Activated CD4-positive, alpha-beta T cell treated with anti-CD3 and anti-CD28 coated beads, Interleukin-2, amount 50 U/mL, for 4 hours (primary cell): ENCODE measurements at regions not wholly inside any gene's neighbourhood (a gene's known extent, or its start where the extent isn't known, plus 50 kb on each side); places are given as distances from the start of the nearest gene placed in this dataset.

Source experiments
- DNase-seq, 2 experiments: peaks; one replicate each; pipeline ENCODE4 v3.0.0-alpha.2; 2020

DNA sequence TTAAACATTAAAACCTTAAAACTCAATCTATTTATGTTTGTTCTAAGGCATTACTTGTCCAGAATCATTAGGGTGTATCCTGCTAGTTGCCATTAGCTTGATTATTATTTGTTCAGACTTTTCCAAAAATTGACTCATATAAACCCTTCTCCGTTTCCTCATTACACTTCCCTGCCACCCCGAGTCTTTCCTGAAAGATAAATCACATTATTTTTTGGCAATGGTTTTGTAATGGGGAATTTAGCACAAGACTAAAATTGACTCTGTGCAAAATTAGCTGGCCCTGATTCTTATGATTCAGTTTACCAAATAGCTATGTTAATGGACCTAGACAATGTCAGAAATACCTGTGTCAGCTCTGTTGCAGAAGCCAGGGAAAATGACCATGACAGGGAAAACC is 112.2 kb upstream of the NT5C1B start:
- DNase-seq: no peak

DNA sequence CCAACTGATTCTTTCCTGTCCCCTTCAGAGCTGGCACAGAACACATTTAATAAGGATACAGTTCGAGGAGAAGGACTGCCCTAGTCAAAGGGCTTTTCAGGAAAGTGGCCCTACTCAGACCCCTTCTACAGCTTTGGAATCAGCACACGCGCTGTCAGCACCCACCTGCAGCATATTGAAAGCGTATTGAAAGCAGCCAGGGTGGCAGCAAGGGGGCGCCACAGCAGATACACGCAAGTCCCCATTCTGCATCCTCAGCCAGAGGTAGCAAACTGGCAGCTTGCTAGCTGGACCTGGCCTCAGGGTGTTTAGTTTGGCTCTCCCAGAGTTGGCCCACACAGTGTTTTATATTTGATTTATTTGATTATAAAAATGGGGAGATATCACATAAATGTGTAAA is 101.0 kb upstream of the NT5C1B start:
- no peak for DNase-seq

DNA sequence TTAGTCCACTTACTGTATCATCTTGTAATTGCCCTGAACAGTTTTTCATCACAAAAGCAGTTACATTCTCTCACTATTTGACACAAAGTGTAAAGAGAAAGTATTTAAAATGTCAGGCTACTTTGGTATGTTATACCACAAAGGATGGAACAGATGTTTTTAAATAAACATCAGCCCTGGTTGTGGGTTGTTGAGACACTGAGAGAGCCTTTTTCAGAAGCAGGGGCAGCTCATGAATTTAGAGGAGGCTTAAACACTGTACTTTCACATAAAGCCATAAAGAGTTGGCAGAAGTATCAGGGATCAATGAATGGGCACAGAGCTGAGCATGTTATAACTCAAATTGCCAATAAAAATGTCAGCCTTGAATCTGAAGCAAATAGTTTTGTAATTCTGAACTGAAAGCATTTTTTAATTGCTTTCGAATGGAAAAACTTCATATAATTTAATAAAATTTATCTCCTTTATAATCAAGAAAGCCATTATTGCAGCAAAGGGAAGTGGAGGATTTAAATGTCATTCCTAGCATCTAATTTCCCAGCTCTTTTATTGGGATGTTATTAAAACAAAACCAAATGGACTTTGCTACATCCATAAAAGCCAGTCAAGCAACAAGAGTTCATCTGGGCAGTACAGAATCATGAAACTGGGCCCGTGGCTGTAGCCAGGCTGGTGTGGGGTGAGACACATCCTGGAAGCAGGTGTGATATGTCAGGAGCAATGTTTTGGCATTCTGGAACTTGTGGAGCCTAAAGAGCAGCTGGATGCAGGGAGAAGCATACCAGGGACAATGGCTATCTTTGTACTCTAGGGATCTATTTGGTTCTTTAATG is 95.1 kb upstream of the NT5C1B start:
- no peak for DNase-seq

DNA sequence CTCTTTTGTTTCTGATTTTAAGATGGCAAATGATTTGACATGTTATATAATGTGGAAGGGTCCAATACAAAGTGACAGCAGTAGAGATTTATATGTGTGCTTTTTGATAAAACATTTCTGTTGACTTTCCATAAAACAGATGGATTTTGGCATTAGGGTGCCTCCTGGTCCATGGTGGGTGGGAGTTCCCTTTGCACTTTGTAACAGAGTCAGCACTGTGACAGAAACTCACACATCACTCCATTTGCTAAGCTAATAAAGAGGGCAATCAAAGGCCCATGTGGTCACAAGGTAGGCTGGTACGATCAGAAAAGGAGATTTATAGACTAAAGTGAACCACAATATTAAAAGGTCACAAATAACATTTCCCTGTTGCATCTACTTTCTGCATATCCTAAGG is 93.3 kb upstream of the NT5C1B start:
- DNase-seq: no peak

DNA sequence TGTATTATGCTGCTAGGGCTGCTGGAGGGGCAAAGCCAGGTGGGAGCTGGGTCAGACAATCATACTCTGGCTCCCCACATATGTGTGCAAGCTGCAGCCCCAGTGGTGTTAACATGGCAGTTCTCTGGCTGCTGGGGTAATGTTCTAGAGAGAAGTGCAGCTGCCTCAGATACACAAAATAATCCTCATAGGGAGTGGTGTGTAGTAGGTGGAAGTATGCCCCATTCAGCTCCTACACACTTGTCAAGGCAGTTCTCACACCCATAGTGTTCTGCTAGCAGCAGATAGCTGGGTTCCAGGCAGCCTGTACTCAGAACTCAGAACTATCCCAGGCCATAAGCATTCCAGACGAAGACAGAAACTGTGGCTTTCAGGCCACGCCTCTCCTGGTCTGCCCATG is 87.9 kb upstream of the NT5C1B start:
- no peak for DNase-seq

DNA sequence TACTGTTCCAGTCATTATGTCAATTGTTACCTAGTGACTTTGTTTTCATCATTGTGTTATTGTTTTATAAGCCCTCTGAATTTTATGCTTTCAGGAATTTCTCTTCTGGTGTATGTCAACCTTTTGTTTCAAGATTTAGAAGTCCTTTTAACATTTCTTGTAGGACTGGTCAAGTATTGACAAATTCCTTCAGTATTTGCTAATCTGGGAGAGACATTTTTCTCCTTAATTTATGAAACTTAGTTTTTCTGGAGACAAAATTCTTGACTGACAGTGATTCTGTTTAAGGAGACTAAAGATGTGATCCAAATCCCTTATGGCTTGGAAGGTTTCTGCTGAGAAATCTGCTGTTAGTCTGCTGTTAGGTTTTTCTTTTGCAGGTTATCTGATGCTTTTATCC is 84.9 kb upstream of the NT5C1B start:
- no peak for DNase-seq

DNA sequence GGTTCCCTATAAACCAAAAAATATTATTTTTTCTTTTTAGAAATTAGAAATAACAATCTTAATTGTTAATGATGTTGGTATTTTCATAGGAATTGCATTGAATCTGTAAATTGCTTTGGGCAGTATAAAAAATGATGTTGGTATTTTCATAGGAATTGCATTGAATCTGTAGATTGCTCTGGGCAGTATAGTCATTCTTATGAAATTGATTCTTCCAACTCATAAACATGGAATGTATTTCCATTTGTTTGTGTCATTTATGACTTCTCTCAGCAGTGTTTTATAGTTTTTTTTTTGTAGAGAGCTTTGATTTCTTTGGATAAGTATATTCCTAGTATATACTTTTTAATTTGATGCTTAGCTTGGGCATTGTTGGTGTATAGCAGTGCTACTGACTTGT is 82.0 kb upstream of the NT5C1B start:
- no peak for DNase-seq

DNA sequence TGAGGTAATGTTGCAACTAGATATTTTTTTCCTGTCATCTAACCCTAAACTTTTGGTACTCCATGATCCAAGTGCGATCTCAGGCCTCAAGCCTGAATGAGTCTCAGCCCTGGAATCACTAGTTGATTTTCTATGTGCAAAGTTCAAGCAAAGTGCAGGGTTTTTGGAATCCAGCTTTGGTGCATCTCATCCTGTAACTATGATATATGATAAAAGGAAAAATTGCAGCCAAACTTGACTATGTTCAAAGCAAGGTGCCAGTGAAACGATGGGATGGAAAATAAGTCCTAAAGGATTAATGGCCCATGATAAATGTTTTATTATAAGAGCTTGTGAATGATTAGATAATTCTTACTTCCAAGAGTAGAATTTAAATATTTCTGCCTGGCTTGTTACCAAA is 78.9 kb upstream of the NT5C1B start:
- no peak for DNase-seq

DNA sequence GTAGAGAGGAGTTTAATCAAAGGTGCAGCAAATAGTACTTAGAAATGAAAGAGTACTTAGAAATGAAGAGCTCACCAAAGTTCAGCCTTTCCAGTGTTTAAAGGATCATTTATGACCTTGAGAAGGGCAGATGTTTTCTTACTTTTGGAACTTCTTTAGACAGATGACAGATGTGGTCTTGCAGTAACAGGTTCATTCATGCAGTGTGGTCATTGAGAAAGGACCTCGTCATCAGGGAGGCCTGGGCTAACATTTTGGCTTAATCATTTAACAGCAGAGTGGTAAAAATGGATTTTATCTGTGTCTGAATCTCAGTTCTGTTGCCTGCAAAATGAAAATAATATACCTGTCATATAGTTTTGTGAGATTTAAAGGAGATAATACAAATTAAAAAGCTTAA is 75.1 kb upstream of the NT5C1B start:
- no peak for DNase-seq

DNA sequence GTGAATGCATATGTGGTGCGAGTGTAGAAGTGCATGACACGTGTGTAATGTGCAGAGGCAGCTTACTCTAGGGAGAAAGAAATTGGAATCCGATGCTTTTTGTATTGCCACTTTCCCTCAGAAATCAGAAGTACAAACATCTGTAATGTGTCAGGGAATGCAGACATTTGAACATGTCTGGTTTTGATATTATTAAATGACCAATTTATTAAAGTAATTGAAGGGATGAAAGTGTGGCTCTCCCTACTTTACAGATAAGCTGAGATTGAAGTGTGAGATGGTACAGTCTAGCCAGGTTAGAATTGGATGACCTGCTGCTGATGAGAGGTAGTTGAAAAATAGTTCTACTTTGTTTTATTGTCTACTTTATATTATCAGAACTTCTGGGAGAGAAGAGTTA is 74.5 kb upstream of the NT5C1B start:
- no peak for DNase-seq

DNA sequence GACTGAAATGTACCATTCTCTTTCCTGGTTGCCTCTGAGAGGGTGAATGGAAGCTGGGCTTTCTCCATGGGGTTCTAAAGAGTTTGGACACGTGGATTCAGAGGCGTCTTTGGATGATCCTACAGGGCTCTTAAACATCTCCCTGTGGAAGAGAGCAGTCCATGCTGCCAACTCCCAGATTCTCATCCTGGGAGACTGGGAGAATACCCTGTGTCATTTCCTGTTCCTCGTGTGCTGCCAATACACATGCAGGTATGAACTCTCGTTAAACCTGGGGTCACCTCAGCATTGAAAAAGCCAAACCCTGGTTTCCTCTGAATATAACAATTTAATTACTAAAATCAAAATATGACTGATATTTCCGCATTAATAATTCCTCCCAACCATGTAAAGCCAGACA is 73.3 kb upstream of the NT5C1B start:
- no peak for DNase-seq

DNA sequence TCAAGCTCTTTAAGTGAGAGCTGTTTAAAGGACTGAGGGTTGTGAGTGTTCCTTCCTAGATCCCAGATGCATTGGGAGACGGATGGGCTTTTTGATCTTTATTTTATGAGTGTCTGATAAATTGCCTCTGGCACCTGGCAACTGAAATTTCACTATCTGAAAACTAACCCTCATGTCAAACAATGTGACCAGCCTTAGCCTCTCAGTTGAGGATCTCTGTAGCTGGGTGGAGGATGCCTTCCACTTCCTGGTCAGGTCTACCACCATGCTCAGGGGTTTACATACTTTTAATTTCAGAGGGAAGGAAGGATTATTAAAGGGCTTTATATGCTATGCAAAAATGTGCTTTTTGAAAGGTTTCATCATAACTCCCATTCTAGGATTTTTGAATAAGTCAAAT is 70.5 kb upstream of the NT5C1B start:
- DNase-seq: no peak

DNA sequence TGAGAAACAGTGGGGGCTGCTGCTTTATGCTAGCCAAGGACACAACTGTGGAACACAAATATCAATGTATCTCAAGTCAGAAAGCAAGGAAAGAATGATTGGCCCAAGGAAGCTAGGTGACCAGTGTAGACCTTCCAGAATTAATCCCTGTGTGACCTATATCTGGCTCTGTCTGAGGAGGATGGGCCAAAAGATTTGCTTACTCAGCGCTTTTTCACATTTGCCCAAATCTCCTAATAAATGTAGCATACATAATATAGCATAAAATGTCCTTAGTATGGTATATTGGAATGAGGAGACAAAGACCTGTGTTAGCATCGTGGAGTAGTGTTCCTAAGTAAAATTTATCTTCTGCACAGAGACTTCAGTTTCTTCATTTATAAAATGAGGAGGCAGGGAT is 66.7 kb upstream of the NT5C1B start:
- no peak for DNase-seq

DNA sequence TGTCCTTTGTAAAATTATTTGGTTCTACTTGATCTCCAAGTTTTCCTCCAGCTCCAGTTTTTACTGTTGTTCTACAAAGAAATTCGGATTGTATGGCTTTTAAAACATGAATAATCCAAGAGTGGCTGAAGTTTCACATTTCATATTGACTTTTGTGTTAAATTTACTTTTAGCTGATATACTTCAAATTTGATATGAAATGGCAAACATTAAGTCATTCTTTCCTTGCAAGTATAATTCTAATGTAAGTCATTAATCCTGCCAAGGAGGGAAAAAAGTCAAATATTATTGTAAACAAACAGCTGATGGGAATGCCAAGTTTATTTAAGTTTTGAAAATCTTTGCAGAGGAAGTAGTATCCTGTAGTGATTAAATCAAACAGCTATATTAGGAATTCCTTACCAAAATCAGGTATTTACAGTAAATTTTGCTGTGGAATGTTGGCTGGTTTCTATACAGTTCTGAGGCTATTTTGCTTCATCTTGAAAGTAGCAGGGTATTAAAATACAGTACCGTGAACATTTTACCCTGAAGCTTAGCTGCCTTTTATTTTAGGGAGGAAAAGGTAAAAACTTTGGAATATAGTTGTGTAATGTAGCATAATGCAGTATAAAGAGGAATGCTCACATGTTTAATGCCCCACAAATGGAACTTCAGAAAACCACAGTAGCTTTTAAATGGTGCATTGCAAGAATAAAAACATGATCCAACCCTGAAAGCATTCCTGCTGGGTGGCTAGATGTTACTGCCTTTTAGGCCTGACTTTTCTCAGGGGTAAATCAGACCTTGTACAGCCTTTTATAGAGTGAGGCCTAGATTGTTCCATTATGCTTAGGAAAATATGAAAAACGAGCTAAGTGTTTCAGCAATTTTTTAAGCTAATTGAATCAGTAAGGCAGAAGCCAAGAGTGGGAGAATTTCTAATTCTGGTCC is 62.7 kb upstream of the NT5C1B start:
- DNase-seq: no peak

DNA sequence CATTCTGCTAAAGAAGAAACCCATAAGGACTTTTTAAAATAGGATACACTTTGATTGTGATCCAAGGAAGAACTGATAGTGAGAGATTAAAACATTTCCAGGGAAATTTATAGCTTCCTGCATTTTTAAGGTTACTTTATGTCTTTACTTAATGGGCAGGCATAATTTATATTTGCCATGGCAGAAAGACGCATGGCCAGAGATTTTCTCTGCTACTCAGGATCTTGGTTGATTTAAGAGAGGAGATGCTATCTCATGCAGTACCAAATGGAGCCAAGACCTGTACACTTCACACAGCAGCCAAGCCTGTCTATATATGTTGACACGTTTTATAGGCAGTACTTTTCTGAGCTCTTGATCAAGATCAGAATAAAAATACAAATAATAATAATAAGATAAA is 60.9 kb upstream of the NT5C1B start:
- DNase-seq: no peak

DNA sequence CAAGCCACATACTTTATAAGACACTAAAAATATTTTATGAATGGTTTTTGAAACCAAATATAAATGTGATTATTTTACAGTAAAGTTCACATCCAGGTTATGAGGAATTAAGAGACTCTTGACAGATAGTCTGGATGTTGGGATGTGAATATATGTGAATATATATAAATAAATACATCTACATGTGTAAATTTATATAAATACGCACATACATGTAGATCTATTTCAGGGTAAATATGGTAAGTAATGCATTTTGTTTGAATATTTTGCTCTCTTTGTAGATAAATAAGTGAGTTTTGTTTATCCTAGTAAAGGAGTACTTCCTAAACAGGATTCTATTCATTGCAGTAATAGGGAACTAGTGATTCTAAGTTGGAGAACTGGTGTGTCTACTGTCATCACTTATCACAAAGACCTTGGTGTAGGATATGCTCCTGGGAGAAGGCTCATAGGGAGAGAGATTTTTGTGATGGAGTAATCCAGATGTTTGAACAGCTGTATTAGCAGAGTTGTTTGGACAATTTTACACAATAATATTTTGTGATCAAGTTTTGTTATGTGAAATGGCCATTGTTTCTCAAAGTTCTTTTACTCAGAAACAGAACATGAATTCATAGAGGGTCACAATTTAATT is 60.2 kb upstream of the NT5C1B start:
- DNase-seq: no peak

DNA sequence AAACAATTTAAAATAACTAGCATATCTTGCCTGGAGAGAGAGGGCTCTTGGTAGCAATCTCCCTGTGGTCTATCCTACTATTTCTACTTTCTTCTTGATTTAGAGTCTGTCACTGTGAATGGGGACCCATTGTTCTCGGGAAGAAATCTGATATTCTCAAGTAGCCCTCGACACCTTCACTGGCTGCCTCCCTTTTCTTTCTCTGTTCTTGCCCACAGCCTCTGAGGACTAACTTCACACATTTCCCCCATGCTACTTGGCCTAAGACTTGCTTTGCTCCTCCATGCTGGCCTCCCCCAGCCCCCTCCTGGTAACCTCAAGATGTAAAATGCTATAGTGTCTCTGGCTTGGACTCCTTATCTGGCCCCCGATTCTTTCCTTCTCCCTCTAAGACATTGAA is 58.8 kb upstream of the NT5C1B start:
- DNase-seq: no peak

DNA sequence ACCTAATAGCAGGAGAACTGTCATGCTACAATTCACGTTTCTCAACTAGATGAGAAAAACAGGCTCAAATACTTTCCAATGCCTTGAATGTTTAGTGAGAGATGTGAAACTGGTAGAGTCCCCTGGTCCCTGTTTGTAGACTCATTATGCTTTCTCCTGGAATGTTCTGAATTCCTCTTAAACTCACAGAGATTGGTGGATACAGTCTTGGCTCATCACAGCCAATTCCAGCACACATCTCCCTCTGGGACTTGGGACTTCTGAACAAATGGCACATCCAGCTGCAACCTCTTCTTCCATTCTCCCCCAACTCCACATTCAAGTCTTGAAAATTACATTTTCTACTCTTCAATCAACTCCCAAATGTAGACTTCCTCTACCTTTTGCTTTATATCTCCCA is 58.4 kb upstream of the NT5C1B start:
- DNase-seq: no peak

DNA sequence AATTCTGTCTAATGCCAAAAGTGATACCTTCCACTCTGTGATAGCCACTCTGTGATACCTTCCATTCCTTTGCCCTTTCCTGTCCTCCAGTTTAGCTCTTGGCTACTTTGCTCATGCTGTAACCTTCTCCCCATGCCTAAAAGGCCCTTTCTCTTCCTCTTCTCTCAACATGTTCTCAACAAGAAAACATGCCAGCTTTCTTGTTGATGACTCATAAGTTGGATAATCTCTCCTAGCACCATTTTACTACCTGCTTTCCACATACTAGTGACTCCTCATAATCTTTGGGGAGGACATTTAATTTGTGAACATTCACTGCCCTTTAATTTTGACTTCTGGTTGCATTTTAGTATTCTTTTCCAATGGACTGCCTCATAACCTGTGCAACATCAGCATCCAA is 55.9 kb upstream of the NT5C1B start:
- DNase-seq: no peak

DNA sequence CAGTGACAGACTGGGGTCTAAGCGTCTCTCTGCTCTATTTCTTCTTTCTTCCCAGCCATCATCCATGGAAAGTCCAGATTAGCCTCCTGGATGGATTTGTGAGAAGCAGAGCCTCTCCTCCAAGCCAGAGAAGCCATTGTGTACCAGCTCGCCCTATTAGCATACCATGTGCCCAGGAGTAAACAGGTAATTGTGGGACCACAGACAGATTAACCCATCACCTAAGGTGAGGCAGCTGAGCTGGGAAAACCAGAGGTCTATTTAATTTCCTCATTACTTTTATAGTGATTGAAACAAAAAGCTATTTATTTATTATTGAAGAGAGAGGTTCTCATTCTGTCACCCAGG is 54.7 kb upstream of the NT5C1B start:
- no peak for DNase-seq

DNA sequence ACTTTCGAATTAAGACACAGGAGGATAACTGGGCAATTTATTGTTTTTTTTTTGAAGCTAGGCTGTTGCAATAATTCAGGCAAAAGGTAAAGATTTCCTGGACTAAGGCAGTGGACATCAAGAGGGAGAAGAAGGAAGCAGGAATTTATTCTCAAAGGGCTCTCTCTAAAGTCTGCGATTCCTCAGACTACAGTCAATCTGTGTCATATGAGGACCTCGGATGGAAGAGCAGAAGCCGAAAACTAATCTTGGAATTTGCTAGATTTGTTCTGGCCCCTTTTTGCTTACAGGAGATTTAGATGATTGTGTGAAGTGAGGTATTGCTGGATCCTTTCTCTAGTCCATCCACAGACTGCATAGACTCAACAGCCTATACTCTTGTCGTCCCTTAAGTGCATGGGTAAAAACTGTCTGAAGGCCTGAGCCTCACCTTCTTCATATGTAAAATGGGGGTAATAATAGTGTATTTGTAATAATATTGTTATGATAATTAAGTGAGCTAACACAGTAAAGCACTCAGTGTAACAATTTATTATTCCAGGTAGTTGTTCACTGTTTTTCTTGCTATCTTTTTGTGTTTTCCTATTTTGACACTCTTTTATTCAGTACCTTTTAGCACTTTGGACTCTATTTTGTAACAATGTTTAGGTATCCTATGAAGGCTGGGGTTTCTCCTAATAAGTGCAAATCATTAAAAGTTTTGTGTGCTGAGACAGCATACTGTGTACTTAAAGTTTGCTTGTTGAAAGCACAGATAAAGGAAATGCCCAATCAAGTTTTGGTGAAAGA is 54.2 kb upstream of the NT5C1B start:
- no peak for DNase-seq

DNA sequence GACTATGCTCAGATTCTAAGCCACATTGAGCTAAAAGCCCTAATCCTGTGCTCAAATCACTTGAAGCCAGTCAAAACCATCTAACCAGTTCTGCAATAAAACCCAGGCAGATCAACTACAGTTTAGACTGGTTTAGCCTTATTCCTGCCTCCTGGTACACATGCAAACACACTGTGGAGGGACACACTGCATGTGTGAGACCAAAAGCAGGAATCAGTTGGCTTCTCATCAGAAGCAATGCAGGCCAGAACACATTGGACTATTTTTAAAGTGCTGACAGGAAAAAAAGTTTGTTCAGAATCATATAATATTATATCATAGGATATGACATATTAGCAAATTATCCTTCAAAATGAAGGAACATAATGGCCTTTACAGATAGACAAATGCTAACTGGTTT is 52.5 kb upstream of the NT5C1B start:
- no peak for DNase-seq
